Activated naive CD8-positive, alpha-beta T cell treated with anti-CD3 and anti-CD28 coated beads, Interleukin-2, amount 50 U/mL, for 24 hours (primary cell): ENCODE measurements at regions not wholly inside any gene's neighbourhood (a gene's known extent, or its start where the extent isn't known, plus 50 kb on each side); places are given as distances from the start of the nearest gene placed in this dataset.

Experiments
- ATAC-seq: fragments of 150-1000 bp; cut with Tn5 transposase; one replicate; pipeline ENCODE4 v1.10.0; 2021
- DNase-seq: peaks from one replicate; pipeline ENCODE4 v3.0.0; 2021
- H3K27ac Mint-ChIP-seq: one replicate; pipeline ENCODE4 v1.8.0; 2021; ENCODE audit warnings: mild to moderate bottlenecking, mixed read lengths
- H3K27me3 Mint-ChIP-seq: one replicate; pipeline ENCODE4 v1.8.0; 2021; ENCODE audit warnings: mixed read lengths
- H3K36me3 Mint-ChIP-seq: one replicate; pipeline ENCODE4 v1.8.0; 2021; ENCODE audit warnings: low read depth, mixed read lengths
- H3K4me1 Mint-ChIP-seq: one replicate; pipeline ENCODE4 v1.8.0; 2021; ENCODE audit warnings: mixed read lengths
- H3K4me3 Mint-ChIP-seq: one replicate; pipeline ENCODE4 v1.8.0; 2021; ENCODE audit warnings: mild to moderate bottlenecking, moderate library complexity, mixed read lengths
- H3K9me3 Mint-ChIP-seq: one replicate; pipeline ENCODE4 v1.8.0; 2021; ENCODE audit warnings: mixed read lengths

DNA sequence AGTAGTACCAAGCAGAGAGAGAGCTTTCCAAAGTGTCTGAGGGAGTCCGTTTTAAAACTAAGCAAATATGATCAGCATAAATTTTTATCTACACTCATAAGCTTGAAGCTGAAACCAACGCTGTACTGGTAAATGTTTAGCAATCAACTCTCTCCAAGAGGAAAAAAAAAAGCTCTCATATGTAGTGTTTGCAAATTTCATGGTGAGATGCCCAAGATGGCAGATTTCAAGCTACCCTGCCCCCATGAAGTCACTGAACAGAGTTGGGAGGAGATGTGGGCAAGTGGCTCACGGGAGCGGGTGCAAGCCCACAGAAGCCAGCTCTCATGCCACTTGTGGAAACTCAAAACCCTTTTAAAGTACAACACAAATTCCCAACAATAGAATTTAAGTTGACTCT, 475.8 kb downstream of the BCAT1 start:
- Mint-ChIP-seq H3K27me3 (no peaks in the 10 kb centered on the region), H3K4me3 (no peak overlapping the region), H3K27ac (no peak overlapping the region), H3K4me1 (no peaks in the 10 kb centered on the region), H3K36me3 (no peaks in the 10 kb centered on the region), H3K9me3 (peaks cover 4% of the 10 kb centered on the region)
- ATAC-seq: no peak
- no peak for DNase-seq

DNA sequence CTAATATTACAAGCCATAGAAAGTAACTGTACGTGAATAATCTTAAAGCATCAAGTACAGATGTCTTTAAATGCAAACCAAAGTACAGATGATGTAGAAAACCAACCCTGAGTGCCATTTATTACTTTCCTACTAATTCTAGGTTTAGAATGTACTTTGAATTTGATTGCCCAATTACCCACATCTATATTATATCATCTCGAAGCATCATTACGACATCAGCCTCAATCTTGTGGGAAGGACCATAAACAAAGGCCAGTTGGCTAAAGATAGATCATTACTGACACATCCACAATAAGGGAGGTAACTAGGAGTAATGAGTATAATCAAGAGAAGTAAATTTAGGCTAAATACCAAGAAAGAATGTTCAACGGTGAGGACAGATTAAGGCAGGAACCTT, 478.9 kb downstream of the BCAT1 start:
- no peaks in the 10 kb centered on the region for H3K36me3 Mint-ChIP-seq
- no peak overlapping the region for H3K27ac Mint-ChIP-seq
- peaks cover 4% of the 10 kb centered on the region for H3K9me3 Mint-ChIP-seq
- DNase-seq: no peak
- H3K4me1 Mint-ChIP-seq: no peaks in the 10 kb centered on the region
- H3K27me3 Mint-ChIP-seq: no peaks in the 10 kb centered on the region
- H3K4me3 Mint-ChIP-seq: no peak overlapping the region
- ATAC-seq: no peak

DNA sequence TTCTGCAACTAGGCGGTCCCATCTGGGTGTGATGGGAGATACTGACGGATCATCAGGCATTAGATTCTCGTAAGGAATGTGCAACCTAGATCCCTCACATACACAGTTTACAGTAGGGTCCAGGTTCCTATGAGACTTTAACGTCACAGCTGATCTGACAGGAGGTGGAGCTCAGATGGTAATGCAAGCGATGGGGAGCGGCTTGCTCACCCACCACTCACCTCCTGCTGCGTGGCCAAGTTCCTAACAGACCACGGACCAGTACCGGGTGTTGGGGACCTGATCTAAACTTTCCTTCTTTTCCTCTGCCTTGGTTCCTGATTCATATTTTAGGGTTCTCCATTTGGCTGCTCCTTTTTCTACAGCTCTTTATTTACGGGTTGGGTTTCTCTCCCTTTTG, 479.8 kb downstream of the BCAT1 start:
- no peak for DNase-seq
- H3K4me3 Mint-ChIP-seq: no peak overlapping the region
- peaks cover 4% of the 10 kb centered on the region for H3K9me3 Mint-ChIP-seq
- ATAC-seq: no peak
- no peaks in the 10 kb centered on the region for H3K27me3 Mint-ChIP-seq
- H3K36me3 Mint-ChIP-seq: no peaks in the 10 kb centered on the region
- H3K4me1 Mint-ChIP-seq: no peaks in the 10 kb centered on the region
- no peak overlapping the region for H3K27ac Mint-ChIP-seq

DNA sequence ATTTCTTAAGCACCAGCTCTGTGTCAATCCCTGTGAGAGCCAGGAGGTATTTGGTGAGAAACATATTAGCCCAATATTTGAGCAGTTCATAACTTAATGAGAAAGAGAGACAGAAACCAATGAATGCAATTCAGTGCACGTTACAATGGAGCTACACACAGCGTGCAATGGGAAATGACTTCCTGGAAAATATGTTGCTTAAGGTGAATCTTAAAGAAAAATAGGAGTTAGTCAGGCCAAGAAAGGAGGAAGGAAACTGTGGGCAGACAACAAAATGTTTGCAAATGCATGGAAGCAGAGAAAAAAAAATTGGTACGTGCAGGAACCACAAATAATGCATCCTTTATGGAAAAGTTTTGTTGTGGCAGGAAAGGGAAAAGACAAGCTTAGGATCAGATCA, 481.7 kb downstream of the BCAT1 start:
- H3K36me3 Mint-ChIP-seq: no peaks in the 10 kb centered on the region
- ATAC-seq (no peak), DNase-seq (no peak)
- H3K27me3 Mint-ChIP-seq: no peaks in the 10 kb centered on the region
- peaks cover 4% of the 10 kb centered on the region for H3K9me3 Mint-ChIP-seq
- peaks cover 2% of the 10 kb centered on the region for H3K4me1 Mint-ChIP-seq
- H3K4me3 Mint-ChIP-seq: no peak overlapping the region
- H3K27ac Mint-ChIP-seq: no peak overlapping the region

DNA sequence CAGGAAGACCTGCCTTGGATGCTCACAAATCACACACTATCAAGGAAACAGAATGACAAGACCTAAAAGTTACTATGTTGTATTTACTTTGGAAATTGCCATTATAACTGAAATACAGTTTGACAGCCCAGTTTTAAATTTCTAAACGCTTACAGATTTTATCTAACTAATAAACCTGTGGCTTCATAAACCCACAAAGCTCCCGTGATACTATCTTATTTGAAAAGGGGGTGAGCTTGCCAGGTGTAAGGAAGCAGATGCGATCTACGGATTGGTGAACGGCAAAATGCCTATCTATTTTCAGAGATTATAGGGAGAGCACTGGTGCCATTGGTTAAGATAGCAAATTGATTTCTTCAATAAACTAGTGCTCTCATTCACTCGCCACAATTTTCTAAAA, 485.5 kb downstream of the BCAT1 start:
- Mint-ChIP-seq H3K4me3 (no peak overlapping the region), H3K4me1 (peaks cover 2% of the 10 kb centered on the region), H3K9me3 (no peaks in the 10 kb centered on the region), H3K27ac (no peak overlapping the region), H3K27me3 (no peaks in the 10 kb centered on the region), H3K36me3 (no peaks in the 10 kb centered on the region)
- DNase-seq (no peak), ATAC-seq (no peak)

DNA sequence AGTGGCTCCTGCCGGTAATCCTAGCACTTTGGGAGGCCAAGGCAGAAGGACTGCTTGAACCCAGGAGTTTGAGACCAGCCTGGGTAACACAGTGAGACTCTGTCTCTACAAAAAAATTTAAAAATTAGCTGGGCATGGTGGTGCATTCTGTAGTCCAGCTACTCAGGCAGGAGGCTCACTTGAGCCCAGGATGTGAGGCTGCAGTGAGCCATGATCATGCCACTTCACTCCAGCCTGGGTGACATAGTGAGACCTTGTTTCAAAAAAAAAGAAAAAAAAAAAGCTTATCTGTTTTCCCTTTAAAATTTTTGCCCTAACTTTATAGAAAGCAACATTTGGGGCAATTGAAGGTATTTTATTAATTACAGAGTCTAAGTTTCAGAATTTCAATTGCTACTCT, 486.0 kb downstream of the BCAT1 start:
- Mint-ChIP-seq H3K9me3 (no peaks in the 10 kb centered on the region), H3K4me1 (peaks cover 2% of the 10 kb centered on the region), H3K27me3 (no peaks in the 10 kb centered on the region), H3K36me3 (no peaks in the 10 kb centered on the region), H3K4me3 (no peak overlapping the region), H3K27ac (no peak overlapping the region)
- DNase-seq (no peak), ATAC-seq (no peak)

DNA sequence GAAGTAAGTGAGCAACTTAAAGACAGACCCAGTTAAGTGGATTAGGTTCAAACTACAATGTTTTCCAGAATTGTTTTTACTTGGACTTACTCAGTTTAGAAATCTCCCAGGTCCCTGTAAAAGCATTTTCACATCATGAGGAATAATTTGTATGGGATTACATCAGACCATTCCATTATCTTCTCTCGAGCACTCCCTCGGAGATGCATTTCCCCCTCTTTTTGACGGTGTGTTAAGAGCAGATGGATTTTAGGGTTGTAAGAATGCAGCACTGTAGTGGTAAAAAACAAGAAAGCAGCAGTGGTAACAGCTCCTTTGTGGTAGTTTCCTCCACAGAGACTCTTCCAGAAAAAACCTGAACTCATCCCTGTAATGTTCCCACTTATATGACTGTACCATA, 488.4 kb downstream of the BCAT1 start:
- Mint-ChIP-seq H3K4me3 (no peak overlapping the region), H3K27me3 (no peaks in the 10 kb centered on the region), H3K9me3 (no peaks in the 10 kb centered on the region), H3K36me3 (no peaks in the 10 kb centered on the region), H3K27ac (no peak overlapping the region), H3K4me1 (peaks cover 2% of the 10 kb centered on the region)
- ATAC-seq (no peak), DNase-seq (no peak)

DNA sequence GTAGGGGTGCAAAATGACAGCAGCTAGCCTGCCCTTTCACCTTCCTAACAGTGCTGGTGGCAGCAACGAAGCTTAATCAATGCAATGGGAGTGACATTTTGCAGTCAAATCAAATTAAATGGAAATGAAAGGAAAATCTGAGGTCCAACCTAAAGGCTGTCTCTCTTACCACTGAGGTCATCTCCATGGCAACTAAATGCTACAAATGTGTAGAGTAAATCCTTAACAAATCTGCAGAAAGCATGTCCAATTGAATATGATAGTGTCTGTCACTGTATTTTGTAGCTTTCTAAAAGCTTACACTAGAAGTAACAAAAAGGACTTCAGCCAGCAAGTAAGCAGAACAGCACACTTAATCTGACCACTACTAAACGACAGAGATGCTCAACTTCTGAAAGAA, 488.8 kb downstream of the BCAT1 start:
- ATAC-seq: no peak
- DNase-seq: no peak
- Mint-ChIP-seq H3K4me1 (peaks cover 2% of the 10 kb centered on the region), H3K4me3 (no peak overlapping the region), H3K36me3 (no peaks in the 10 kb centered on the region), H3K27ac (no peak overlapping the region), H3K9me3 (no peaks in the 10 kb centered on the region), H3K27me3 (no peaks in the 10 kb centered on the region)

DNA sequence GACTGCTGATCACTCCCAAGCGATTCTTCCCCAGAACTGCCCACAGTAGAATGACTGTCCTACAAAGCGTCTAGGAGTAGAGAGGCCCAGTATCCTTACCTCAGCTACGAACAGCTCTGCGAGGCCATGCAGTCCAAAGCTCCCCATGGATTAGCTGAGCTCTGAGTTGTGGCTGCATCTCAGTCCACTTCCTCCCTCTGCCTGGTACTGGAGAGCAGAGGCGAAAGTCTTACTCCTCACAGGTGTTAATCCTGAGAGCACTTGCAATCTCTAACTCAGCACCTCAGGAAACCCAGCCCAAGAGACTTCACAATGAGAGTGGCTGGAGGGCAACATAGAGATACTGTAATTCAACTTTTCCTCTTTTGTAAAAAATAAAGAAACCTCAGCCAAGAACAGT, 493.1 kb downstream of the BCAT1 start:
- no peaks in the 10 kb centered on the region for H3K36me3 Mint-ChIP-seq
- no peaks in the 10 kb centered on the region for H3K27me3 Mint-ChIP-seq
- no peaks in the 10 kb centered on the region for H3K9me3 Mint-ChIP-seq
- ATAC-seq: no peak
- H3K4me1 Mint-ChIP-seq: no peaks in the 10 kb centered on the region
- no peak overlapping the region for H3K27ac Mint-ChIP-seq
- no peak overlapping the region for H3K4me3 Mint-ChIP-seq
- DNase-seq: no peak

DNA sequence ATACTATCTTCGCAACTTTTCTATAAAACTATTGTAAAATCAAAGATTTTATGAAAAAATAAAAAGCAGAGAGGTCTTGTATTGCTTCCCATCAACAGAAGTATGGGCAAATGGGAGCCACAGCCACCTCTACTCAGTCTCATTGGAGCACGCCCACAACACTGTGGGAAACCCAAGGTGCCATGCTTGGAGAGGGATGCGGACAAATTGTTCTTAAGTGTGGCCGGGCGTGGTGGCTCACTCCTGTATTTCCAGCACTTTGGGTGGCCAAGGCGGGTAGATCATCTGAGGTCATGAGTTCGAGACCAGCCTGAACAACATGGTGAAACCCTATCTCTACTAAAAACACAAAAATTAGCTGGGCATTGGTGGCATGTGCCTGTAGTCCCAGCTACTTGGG, 498.2 kb upstream of the SOX5 start:
- H3K4me3 Mint-ChIP-seq: no peak overlapping the region
- DNase-seq (no peak), ATAC-seq (no peak)
- no peaks in the 10 kb centered on the region for H3K4me1 Mint-ChIP-seq
- H3K36me3 Mint-ChIP-seq: no peaks in the 10 kb centered on the region
- H3K9me3 Mint-ChIP-seq: no peaks in the 10 kb centered on the region
- H3K27me3 Mint-ChIP-seq: no peaks in the 10 kb centered on the region
- no peak overlapping the region for H3K27ac Mint-ChIP-seq

DNA sequence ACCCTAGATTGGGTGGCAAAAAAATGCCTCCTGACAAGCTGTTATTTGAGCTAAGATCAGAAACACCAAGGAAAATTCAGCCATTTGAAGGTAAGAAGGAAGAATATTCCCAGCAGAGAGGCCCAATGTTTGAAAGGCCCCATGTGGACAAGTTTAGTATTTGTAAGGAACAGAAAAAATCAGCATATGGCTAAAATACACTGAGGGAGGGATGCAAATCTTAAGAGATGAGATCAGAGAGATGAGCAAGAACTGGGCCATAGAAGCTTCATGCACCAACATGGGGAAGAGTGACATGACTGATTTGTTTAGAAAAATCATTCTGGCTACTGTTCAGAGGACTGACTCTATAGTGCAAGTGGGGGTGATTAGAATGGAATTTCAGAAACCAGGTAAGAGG, 496.8 kb upstream of the SOX5 start:
- no peaks in the 10 kb centered on the region for H3K27me3 Mint-ChIP-seq
- H3K4me1 Mint-ChIP-seq: no peaks in the 10 kb centered on the region
- no peak overlapping the region for H3K27ac Mint-ChIP-seq
- no peak overlapping the region for H3K4me3 Mint-ChIP-seq
- ATAC-seq: no peak
- H3K36me3 Mint-ChIP-seq: no peaks in the 10 kb centered on the region
- H3K9me3 Mint-ChIP-seq: no peaks in the 10 kb centered on the region
- DNase-seq: no peak

DNA sequence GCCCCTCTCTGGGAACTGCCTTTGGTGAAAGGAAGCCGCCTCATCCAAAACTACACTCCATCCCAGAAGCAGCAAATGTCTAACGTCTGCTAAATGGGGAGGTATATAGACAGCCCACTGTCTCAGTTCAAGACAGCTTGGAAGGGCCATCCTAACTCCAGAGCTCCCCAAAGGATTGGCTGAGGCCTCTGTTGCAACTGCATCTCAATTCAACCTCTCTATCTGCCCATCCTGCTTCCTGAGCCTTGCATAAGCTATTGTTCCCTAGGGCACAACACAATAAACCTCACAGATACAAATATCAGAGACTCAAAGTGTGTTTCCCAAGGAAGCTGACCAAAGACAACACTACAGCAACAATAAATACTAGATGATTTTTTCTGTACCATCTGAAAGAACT, 495.2 kb upstream of the SOX5 start:
- no peaks in the 10 kb centered on the region for H3K4me1 Mint-ChIP-seq
- no peaks in the 10 kb centered on the region for H3K9me3 Mint-ChIP-seq
- H3K27me3 Mint-ChIP-seq: no peaks in the 10 kb centered on the region
- H3K4me3 Mint-ChIP-seq: no peak overlapping the region
- DNase-seq (no peak), ATAC-seq (no peak)
- no peak overlapping the region for H3K27ac Mint-ChIP-seq
- no peaks in the 10 kb centered on the region for H3K36me3 Mint-ChIP-seq

DNA sequence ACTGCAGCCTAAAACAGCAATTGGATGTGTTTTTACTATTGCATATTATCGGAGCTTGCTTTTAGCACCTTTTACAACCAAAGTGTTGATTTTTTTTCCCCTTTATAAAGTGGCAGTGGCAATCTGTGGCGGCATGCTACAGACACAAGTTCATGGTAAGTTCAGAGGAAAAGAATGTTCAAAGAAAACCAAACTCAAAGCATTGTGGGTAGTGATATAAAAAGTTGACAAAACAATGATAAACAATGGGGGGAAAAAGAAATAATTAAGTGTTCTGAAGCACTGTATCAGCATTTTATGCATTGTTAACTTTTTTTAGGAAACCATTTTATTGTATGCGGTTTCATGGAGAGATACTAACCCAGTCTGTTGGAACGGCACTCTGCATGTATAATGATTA, 492.0 kb upstream of the SOX5 start:
- H3K9me3 Mint-ChIP-seq: peaks cover 9% of the 10 kb centered on the region
- ATAC-seq: no peak
- H3K27ac Mint-ChIP-seq: no peak overlapping the region
- no peaks in the 10 kb centered on the region for H3K4me1 Mint-ChIP-seq
- no peak for DNase-seq
- H3K36me3 Mint-ChIP-seq: no peaks in the 10 kb centered on the region
- no peak overlapping the region for H3K4me3 Mint-ChIP-seq
- H3K27me3 Mint-ChIP-seq: no peaks in the 10 kb centered on the region

DNA sequence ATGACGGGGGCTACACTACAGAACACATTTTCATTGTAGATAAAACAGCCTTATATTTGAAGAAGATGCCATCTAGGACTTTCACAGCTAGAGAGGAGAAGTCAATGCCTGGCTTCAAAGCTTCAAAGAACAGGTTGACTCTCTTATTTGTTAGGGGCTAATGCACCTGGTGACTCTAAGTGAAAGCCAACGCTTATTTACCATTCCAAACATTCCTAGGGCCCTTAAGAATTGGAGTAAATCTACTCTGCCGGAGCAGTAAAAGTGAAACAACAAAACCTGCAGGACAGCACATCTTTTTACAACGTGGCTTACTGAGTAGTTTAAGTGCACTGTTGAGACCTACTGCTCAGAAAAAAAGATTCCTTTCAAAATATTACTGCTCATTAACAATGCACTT, 487.2 kb upstream of the SOX5 start:
- ATAC-seq: no peak
- no peak overlapping the region for H3K27ac Mint-ChIP-seq

DNA sequence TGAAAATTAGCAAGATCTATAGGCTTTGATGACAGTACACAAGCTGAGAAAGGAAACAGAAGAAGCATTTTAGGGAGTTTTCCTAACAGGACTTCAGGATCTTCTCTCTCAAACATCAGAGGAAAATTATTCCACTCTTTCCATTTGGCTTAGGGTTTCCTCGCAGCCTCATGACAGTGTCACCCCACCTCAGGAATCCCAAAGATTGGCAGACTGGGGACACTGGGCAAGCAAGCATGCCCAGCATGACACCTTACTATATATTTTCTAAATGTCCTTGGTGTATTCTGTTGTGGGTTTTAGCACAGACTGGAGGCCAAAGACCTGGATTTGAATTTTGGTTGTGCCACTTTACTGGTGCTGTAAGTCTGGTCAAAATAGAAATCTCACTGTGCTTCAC, 482.4 kb upstream of the SOX5 start:
- Mint-ChIP-seq H3K4me1 (no peaks in the 10 kb centered on the region), H3K9me3 (no peaks in the 10 kb centered on the region), H3K27me3 (peaks cover 4% of the 10 kb centered on the region), H3K4me3 (no peak overlapping the region), H3K27ac (no peak overlapping the region), H3K36me3 (no peaks in the 10 kb centered on the region)
- DNase-seq (no peak), ATAC-seq (no peak)

More for the DNA sequence above, 487.2 kb upstream of the SOX5 start:
- Mint-ChIP-seq H3K4me1 (no peaks in the 10 kb centered on the region), H3K27me3 (peaks cover 4% of the 10 kb centered on the region), H3K9me3 (peaks cover 9% of the 10 kb centered on the region), H3K4me3 (no peak overlapping the region), H3K36me3 (no peaks in the 10 kb centered on the region)
- no peak for DNase-seq

DNA sequence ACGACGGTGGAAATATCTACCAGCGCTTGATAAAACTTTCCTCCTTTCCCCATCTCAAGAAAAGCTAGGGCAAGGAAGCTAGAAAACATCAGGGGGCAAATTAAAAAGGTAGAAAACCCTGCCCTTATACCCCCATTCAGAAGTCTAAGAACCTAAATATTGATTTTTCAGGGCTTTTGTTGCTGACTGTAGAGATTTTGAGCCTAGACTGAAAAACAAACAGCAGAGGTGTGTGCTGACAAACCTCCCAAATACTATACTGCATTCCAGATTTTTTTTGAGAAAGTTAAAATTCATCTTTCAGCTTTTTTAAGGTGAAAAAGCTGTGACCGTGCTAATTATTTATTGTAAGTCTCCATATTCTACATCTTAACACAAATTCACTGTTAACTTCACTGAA, 478.3 kb upstream of the SOX5 start:
- Mint-ChIP-seq H3K4me3 (no peak overlapping the region), H3K9me3 (peaks cover 3% of the 10 kb centered on the region), H3K27me3 (peaks cover 5% of the 10 kb centered on the region), H3K27ac (no peak overlapping the region), H3K4me1 (peaks cover 14% of the 10 kb centered on the region), H3K36me3 (no peaks in the 10 kb centered on the region)
- no peak for DNase-seq
- ATAC-seq: no peak
